ENCODE measurements at regions not wholly inside any gene's neighbourhood (a gene's known extent, or its start where the extent isn't known, plus 50 kb on each side); places are given as distances from the start of the nearest gene placed in this dataset.
"Not testable (repeated sequence)": the region's sequence is repeated elsewhere in the genome, so short reads cannot be mapped to it uniquely, and the experiment has no call there.

GRCh38 chr1:65541865-65542264 is 121.4 kb downstream of the LEPR start:
- H2AK5ac ChIP-seq (ENCODE audit: low read length) = no peak overlapping the region
- no peak overlapping the region for H2BK5ac ChIP-seq (ENCODE audit: low read depth, low read length, poor library complexity)
- no peak overlapping the region for H2BK12ac ChIP-seq (ENCODE audit: low read length)
- H4K91ac ChIP-seq (ENCODE audit: low read depth, low read length) = no peak overlapping the region
- H2BK120ac ChIP-seq (ENCODE audit: insufficient read depth, low read length, poor library complexity) = no peak overlapping the region
- no peak overlapping the region for H3K23ac ChIP-seq (ENCODE audit: low read length)
- H3K14ac ChIP-seq (ENCODE audit: low read length) = no peak overlapping the region
- H3K18ac ChIP-seq (ENCODE audit: low read length) = no peak overlapping the region
- H3K27me3 ChIP-seq (ENCODE audit: insufficient read depth, low read length) = no peaks in the 10 kb centered on the region
- H4K8ac ChIP-seq (ENCODE audit: low read depth, low read length) = no peak overlapping the region
- no peak overlapping the region for H2AFZ ChIP-seq (ENCODE audit: insufficient read depth, low read length, poor library complexity)
- H3K4me2 ChIP-seq (ENCODE audit: low read length) = no peak overlapping the region
- H3K4me1 ChIP-seq (ENCODE audit: control insufficient read depth in 1 of 2, insufficient read depth in 2 of 2, low read length in 2 of 2) = no peaks in the 10 kb centered on the region
- no peak for DNase-seq
- H3K79me2 ChIP-seq (ENCODE audit: control insufficient read depth, insufficient read depth, low read length, poor library complexity) = no peaks in the 10 kb centered on the region
- no peak overlapping the region for H3K27ac ChIP-seq (ENCODE audit: low read depth, low read length)
- H3K4ac ChIP-seq (ENCODE audit: low read depth, low read length) = no peak overlapping the region
- H3K36me3 ChIP-seq (ENCODE audit: control insufficient read depth in 1 of 2, insufficient read depth in 2 of 2, low read length in 2 of 2) = no peaks in the 10 kb centered on the region
- no peak overlapping the region for H3K9ac ChIP-seq (ENCODE audit: low read length)
- H3K79me1 ChIP-seq (ENCODE audit: low read length) = no peaks in the 10 kb centered on the region
- no peak overlapping the region for H3K4me3 ChIP-seq (ENCODE audit: low read depth, low read length)
- H3K9me3 ChIP-seq (ENCODE audit: insufficient read depth, low read depth, low read length) = no peaks in the 10 kb centered on the region
- H4K12ac ChIP-seq (ENCODE audit: low read depth, low read length) = no peak overlapping the region

GRCh38 chr1:65542592-65542991 is 122.1 kb downstream of the LEPR start:
- not testable (repeated sequence) for H2BK12ac ChIP-seq (ENCODE audit: low read length); H3K27ac ChIP-seq (ENCODE audit: low read depth, low read length); H3K14ac ChIP-seq (ENCODE audit: low read length); H3K4ac ChIP-seq (ENCODE audit: low read depth, low read length); H2AK5ac ChIP-seq (ENCODE audit: low read length); H3K27me3 ChIP-seq (ENCODE audit: insufficient read depth, low read length); H3K9me3 ChIP-seq (ENCODE audit: insufficient read depth, low read depth, low read length); H2AFZ ChIP-seq (ENCODE audit: insufficient read depth, low read length, poor library complexity); H3K4me3 ChIP-seq (ENCODE audit: low read depth, low read length); H3K23ac ChIP-seq (ENCODE audit: low read length); DNase-seq; H2BK5ac ChIP-seq (ENCODE audit: low read depth, low read length, poor library complexity); H4K91ac ChIP-seq (ENCODE audit: low read depth, low read length); H3K79me2 ChIP-seq (ENCODE audit: control insufficient read depth, insufficient read depth, low read length, poor library complexity); H3K4me2 ChIP-seq (ENCODE audit: low read length); H4K12ac ChIP-seq (ENCODE audit: low read depth, low read length); H3K36me3 ChIP-seq (ENCODE audit: control insufficient read depth in 1 of 2, insufficient read depth in 2 of 2, low read length in 2 of 2); H4K8ac ChIP-seq (ENCODE audit: low read depth, low read length); H2BK120ac ChIP-seq (ENCODE audit: insufficient read depth, low read length, poor library complexity); H3K4me1 ChIP-seq (ENCODE audit: control insufficient read depth in 1 of 2, insufficient read depth in 2 of 2, low read length in 2 of 2); H3K18ac ChIP-seq (ENCODE audit: low read length); H3K9ac ChIP-seq (ENCODE audit: low read length); H3K79me1 ChIP-seq (ENCODE audit: low read length)
- no CpG with 5 or more reads among the region's 1 CpG for WGBS (ENCODE audit: extremely low coverage, insufficient coverage, insufficient read length)

- H3K9ac ChIP-seq (ENCODE audit: low read length); H3K23ac ChIP-seq (ENCODE audit: low read length); H3K4me1 ChIP-seq (ENCODE audit: control insufficient read depth in 1 of 2, insufficient read depth in 2 of 2, low read length in 2 of 2); H3K27me3 ChIP-seq (ENCODE audit: insufficient read depth, low read length); H3K14ac ChIP-seq (ENCODE audit: low read length); H3K4ac ChIP-seq (ENCODE audit: low read depth, low read length); H2BK12ac ChIP-seq (ENCODE audit: low read length); H3K36me3 ChIP-seq (ENCODE audit: control insufficient read depth in 1 of 2, insufficient read depth in 2 of 2, low read length in 2 of 2); H3K79me1 ChIP-seq (ENCODE audit: low read length); H4K12ac ChIP-seq (ENCODE audit: low read depth, low read length); H3K27ac ChIP-seq (ENCODE audit: low read depth, low read length); H2AK5ac ChIP-seq (ENCODE audit: low read length); H2BK120ac ChIP-seq (ENCODE audit: insufficient read depth, low read length, poor library complexity); H3K18ac ChIP-seq (ENCODE audit: low read length); H3K79me2 ChIP-seq (ENCODE audit: control insufficient read depth, insufficient read depth, low read length, poor library complexity); H2BK5ac ChIP-seq (ENCODE audit: low read depth, low read length, poor library complexity); H3K9me3 ChIP-seq (ENCODE audit: insufficient read depth, low read depth, low read length); DNase-seq; H2AFZ ChIP-seq (ENCODE audit: insufficient read depth, low read length, poor library complexity): not testable (repeated sequence)
- no CpG with 5 or more reads among the region's 25 CpGs for WGBS (ENCODE audit: extremely low coverage, insufficient coverage, insufficient read length)
- H3K4me3 ChIP-seq (ENCODE audit: low read depth, low read length) = peak overlapping the region; percentile 66
- peak overlapping the region; percentile 73 for H4K8ac ChIP-seq (ENCODE audit: low read depth, low read length)
- peak overlapping the region; percentile 28 for H4K91ac ChIP-seq (ENCODE audit: low read depth, low read length)
- H3K4me2 ChIP-seq (ENCODE audit: low read length) = peak overlapping the region; percentile 66
Observed at GRCh38 chr1:65550306-65551010, 130.0 kb downstream of the LEPR start.

GRCh38 chr1:65552484-65552883 is 132.0 kb downstream of the LEPR start:
- not testable (repeated sequence) for H3K4me1 ChIP-seq (ENCODE audit: control insufficient read depth in 1 of 2, insufficient read depth in 2 of 2, low read length in 2 of 2); H3K27ac ChIP-seq (ENCODE audit: low read depth, low read length); H2BK120ac ChIP-seq (ENCODE audit: insufficient read depth, low read length, poor library complexity); DNase-seq; H3K9me3 ChIP-seq (ENCODE audit: insufficient read depth, low read depth, low read length); H4K8ac ChIP-seq (ENCODE audit: low read depth, low read length); H3K27me3 ChIP-seq (ENCODE audit: insufficient read depth, low read length); H3K23ac ChIP-seq (ENCODE audit: low read length); H2AFZ ChIP-seq (ENCODE audit: insufficient read depth, low read length, poor library complexity); H3K79me2 ChIP-seq (ENCODE audit: control insufficient read depth, insufficient read depth, low read length, poor library complexity); H3K18ac ChIP-seq (ENCODE audit: low read length); H2AK5ac ChIP-seq (ENCODE audit: low read length); H3K79me1 ChIP-seq (ENCODE audit: low read length); H2BK5ac ChIP-seq (ENCODE audit: low read depth, low read length, poor library complexity); H3K36me3 ChIP-seq (ENCODE audit: control insufficient read depth in 1 of 2, insufficient read depth in 2 of 2, low read length in 2 of 2); H3K4ac ChIP-seq (ENCODE audit: low read depth, low read length); H2BK12ac ChIP-seq (ENCODE audit: low read length); H4K12ac ChIP-seq (ENCODE audit: low read depth, low read length); H3K4me2 ChIP-seq (ENCODE audit: low read length); H4K91ac ChIP-seq (ENCODE audit: low read depth, low read length); H3K14ac ChIP-seq (ENCODE audit: low read length); H3K9ac ChIP-seq (ENCODE audit: low read length); H3K4me3 ChIP-seq (ENCODE audit: low read depth, low read length)
- no CpG with 5 or more reads among the region's 2 CpGs for WGBS (ENCODE audit: extremely low coverage, insufficient coverage, insufficient read length)
